HepG2 (cell line): ENCODE measurements at regions not wholly inside any gene's neighbourhood (a gene's known extent, or its start where the extent isn't known, plus 50 kb on each side); places are given as distances from the start of the nearest gene placed in this dataset.

Experiments used
- ADNP ChIP-seq: sonication (generic); formaldehyde crosslinking; IDR thresholded peaks from 2 replicates; pipeline ENCODE4 v1.4.0; 2020; ENCODE audit warnings: missing genetic modification reagents
- BCLAF1 ChIP-seq: fragments of 450-650 bp; IDR thresholded peaks from 2 replicates; pipeline ENCODE4 v1.6.1; 2017; ENCODE audit warnings: mild to moderate bottlenecking
- CTCF ChIP-seq: sonication (generic); formaldehyde crosslinking; IDR thresholded peaks from 2 replicates; pipeline ENCODE4 v1.5.0; 2020; ENCODE audit warnings: mild to moderate bottlenecking, missing genetic modification reagents, moderate library complexity
- MYC ChIP-seq: sonication (generic); formaldehyde crosslinking; IDR thresholded peaks from 2 replicates; pipeline ENCODE4 v1.9.0; 2021; ENCODE audit warnings: missing genetic modification reagents, borderline replicate concordance
- PBX3 ChIP-seq: sonication (generic); formaldehyde crosslinking; IDR thresholded peaks from 2 replicates; pipeline ENCODE4 v1.8.1; 2023; ENCODE audit warnings: missing genetic modification reagents, inconsistent platforms, borderline replicate concordance
- POLR2AphosphoS5 ChIP-seq: IDR thresholded peaks from 2 replicates; pipeline ENCODE4 v1.6.1; 2012; ENCODE audit warnings: low read depth, low read length
- RFX5 ChIP-seq: IDR thresholded peaks from 2 replicates; pipeline ENCODE4 v1.6.1; 2011; ENCODE audit warnings: low read depth, low read length, improper control_type of control experiment
- RFXANK ChIP-seq: IDR thresholded peaks from 2 replicates; pipeline ENCODE4 v1.6.1; 2016
- SMAD1 ChIP-seq: sonication (generic); formaldehyde crosslinking; IDR thresholded peaks from 2 replicates; pipeline ENCODE4 v1.4.0; 2020; ENCODE audit warnings: missing genetic modification reagents, low read depth, mild to moderate bottlenecking, borderline replicate concordance
- TBX3 ChIP-seq: fragments of 450-650 bp; IDR thresholded peaks from 2 replicates; pipeline ENCODE4 v1.6.1; 2017; ENCODE audit warnings: antibody characterized with exemption, mild to moderate bottlenecking, inconsistent platforms, borderline replicate concordance
- ZBTB40 ChIP-seq, 2 experiments: fragments of 450-650 bp in 1 of 2; sonication (generic) in 1 of 2; formaldehyde crosslinking in 1 of 2; IDR thresholded peaks; 2 replicates each; pipeline versions ENCODE4 v1.6.1 to v1.8.0; 2016 to 2022; ENCODE audit warnings: antibody characterized with exemption in 1 of 2, mild to moderate bottlenecking in 1 of 2, missing genetic modification reagents in 1 of 2
- ZNF143 ChIP-seq: sonication (generic); formaldehyde crosslinking; IDR thresholded peaks from 2 replicates; pipeline ENCODE4 v1.4.0; 2020; ENCODE audit warnings: missing genetic modification reagents
- ZNF530 ChIP-seq: sonication (generic); formaldehyde crosslinking; IDR thresholded peaks from 2 replicates; pipeline ENCODE4 v1.5.0; 2020; ENCODE audit warnings: low read depth, mild to moderate bottlenecking, missing genetic modification reagents
- ZNF792 ChIP-seq: IDR thresholded peaks from 2 replicates; pipeline ENCODE4 v1.6.1; 2016

GRCh38 chr6:140079328-140079727, 704.9 kb upstream of the CITED2 start:
- TF ChIP-seq BCLAF1 (no peak), RFXANK (CRISPR knock-in tag) (no peak), SMAD1 (CRISPR knock-in tag) (no peak), ADNP (CRISPR knock-in tag) (no peak), POLR2AphosphoS5 (no peak), RFX5 (no peak), CTCF (CRISPR knock-in tag) (no peak), ZNF792 (CRISPR knock-in tag) (no peak), ZBTB40 (IDR thresholded peaks at IDR 0.05) (no peak), ZBTB40 (CRISPR knock-in tag; IDR thresholded peaks at IDR 0.05) (no peak), ZNF530 (no peak), ZNF143 (no peak), TBX3 (no peak), MYC (no peak), PBX3 (CRISPR knock-in tag) (no peak)
